DMS 273 treated with DMSO at 0.1 percent for 48 hours (cell line): ENCODE measurements at regions not wholly inside any gene's neighbourhood (a gene's known extent, or its start where the extent isn't known, plus 50 kb on each side); places are given as distances from the start of the nearest gene placed in this dataset.

Experiments
- DNase-seq: peaks from one replicate; lab custom pipeline; 2025; lab: John Stamatoyannopoulos, UW

- no peak for DNase-seq
Measured at GRCh38 chr3:83738202-83738601, 1220.6 kb upstream of the CADM2 start.

- no peak for DNase-seq
Measured at GRCh38 chr3:83740504-83740903, 1218.3 kb upstream of the CADM2 start.

GRCh38 chr3:83765956-83766355 lies 1192.8 kb upstream of the CADM2 start:
- no peak for DNase-seq

DNA sequence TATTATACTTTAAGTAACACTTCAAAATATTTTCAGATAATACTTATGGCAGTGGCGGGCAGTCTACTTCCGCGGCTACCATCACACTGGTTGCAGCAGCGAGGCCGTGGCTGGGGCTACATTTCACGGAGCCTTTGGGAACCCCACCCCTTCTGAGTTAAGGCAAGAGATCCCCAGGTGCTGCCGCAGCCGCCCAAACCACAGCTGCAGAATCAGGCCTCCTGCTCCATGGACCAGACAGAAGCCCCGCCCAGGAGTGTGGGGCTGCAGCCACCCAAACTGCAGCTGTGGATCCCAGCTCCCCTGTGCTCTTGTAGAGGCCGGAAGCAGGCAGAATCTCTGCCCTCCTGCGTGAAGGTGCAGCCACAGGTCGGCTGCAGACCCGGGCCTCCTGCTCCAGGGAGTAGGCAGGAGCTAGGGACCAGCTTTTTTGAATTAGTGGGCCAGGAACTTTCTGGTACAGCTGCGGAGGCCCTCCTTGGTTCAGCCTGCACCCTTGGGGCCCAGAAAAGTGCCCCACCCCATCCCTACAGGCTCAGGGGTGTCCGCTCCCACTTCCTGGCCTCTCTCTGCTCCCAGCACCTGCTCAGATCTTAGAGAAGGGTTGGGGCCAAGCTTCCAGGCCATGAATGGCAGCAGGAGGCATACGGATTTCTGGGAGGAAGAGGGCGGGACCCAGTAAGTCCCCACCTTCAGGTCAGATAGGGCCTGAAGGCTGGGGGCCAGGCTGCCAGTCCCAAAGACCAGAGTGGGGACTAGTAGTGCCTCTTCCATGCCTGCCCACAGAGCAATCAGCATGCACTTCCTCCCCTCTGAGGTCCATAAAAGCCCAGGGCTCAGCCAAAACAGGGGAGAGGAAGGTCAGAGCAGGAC lies 1188.8 kb upstream of the CADM2 start:
- DNase-seq, result no peak

DNA sequence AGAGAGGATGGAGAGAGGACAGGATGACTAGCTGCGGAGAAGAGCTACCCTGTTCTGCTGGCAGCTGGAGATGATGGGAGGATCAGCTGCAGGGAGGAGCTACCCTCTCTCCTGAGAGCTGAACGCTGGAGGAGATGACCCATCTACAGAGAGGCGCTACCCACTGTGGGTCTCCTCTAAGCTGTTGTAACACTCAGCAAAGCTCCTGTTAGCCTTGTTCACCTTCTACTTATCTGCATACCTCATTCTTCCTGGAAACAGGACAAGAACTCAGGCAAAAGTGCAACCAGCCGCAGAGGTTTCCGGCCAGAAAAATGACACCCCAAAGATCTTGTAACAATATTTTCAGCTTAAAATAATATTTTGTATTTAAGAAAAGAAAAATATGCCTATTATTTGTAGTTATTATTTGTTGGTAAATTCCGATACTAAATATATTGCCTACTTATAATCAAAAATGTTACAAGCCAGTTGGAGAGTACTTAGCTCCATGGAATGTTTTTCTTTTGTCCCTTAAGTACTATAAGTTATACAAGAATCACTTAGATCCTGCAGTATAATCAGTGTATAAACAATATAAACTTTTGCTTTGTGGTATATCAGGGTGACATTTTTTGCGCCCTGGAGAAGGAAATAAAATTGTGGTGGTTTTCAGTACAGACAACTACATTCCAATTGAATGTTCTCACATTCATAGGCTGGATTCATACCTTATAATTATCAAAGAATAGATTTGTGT lies 1188.0 kb upstream of the CADM2 start:
- no peak for DNase-seq

- no peak for DNase-seq
Measured at GRCh38 chr3:83802801-83803200, 1156.0 kb upstream of the CADM2 start.

GRCh38 chr3:83807511-83807910 lies 1151.3 kb upstream of the CADM2 start:
- no peak for DNase-seq

GRCh38 chr3:83813176-83813575 lies 1145.6 kb upstream of the CADM2 start:
- DNase-seq, result no peak

DNA sequence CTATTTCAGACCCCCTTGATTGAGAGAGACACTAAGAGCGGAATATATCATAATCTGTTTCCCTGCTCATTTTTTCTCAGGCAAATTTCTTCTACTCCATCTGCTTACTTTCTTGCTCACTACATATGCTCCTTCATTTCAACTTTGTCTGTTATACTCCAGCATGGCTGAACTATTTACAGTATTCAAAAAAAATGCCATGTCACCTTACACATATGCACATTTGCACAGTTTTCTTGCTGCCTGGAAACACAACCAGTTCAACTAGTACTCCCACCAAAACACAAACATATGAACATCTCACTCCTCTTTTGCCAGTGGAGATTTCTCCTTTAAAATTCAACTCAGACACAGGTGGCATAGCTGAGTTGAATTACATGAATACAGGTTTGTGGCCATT lies 1142.1 kb upstream of the CADM2 start:
- DNase-seq, result no peak

DNA sequence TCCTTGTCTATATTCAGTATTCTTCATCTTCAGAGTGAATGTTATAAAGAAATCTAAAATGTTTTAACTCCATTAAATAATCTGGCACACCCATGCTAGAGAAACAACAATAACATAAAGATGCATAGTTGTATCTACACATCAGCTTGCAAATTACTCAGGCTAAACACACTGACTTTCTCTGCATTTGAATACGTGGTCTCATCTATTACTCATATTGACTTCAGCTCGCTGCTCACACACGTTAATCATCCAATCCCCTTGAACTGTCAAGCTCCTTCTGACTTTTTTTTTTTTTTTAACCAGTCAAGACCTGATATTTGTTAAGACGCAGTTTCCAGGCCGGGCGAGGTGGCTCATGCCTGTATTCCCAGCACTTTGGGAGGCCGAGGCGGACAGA lies 1137.3 kb upstream of the CADM2 start:
- DNase-seq, result no peak

DNA sequence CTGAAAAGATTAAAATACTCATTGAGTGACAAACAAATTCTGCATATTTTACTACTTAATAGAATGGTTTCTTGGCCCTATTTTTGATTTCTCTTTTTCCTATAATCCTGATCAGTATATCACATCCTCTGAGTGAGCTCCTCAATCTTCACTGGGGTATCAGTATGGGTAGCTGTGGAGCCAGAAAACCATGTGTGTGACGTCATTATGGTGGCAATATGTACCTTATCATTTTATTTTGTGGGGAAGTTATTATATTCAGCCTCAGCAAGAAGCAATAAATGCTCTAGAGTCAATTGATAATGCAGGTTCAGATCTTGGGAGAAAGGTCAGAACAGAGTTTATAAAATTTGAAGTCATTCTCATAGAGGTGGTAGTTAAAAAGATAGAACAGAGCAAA lies 1135.7 kb upstream of the CADM2 start:
- DNase-seq, result no peak

DNA sequence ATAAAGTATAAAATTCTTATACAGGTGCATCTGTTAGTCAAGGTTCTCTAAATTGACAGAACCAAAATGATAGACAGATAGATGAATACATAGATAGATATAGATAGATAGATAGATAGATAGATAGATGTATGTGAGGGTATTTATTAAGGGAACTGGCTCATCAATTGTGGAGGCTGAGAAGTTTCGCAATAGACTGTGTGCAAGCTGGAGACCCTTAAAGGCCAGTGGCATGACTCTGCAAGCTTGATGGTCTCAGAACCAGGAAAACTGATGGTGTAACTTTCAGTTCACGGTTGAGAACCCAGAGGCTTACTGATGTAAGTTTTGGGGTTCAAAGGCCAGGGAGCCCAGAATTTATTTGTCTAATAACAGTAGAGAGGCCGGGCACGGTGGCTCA lies 1123.7 kb upstream of the CADM2 start:
- no peak for DNase-seq

- DNase-seq, result no peak
Measured at GRCh38 chr3:83842511-83842910, 1116.3 kb upstream of the CADM2 start.

DNA sequence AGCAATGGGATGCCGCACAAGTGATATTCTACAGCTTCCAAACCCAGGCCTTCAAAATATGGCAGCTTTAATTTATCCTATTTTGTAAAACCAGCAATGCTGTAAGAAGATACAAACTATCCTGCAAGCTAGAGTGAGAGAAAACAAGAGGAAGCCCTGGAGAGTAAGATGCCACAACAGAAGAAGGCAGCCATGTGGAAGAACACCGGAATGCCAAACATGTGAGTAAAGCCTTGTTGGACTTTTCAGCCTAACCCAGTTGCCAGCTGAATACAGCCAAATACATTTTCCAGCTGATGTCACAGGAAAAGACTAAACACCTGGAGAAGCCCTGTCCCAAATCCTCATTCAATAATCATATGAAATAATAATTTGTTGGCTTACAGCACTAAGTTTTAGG lies 1115.1 kb upstream of the CADM2 start:
- DNase-seq, result no peak

DNA sequence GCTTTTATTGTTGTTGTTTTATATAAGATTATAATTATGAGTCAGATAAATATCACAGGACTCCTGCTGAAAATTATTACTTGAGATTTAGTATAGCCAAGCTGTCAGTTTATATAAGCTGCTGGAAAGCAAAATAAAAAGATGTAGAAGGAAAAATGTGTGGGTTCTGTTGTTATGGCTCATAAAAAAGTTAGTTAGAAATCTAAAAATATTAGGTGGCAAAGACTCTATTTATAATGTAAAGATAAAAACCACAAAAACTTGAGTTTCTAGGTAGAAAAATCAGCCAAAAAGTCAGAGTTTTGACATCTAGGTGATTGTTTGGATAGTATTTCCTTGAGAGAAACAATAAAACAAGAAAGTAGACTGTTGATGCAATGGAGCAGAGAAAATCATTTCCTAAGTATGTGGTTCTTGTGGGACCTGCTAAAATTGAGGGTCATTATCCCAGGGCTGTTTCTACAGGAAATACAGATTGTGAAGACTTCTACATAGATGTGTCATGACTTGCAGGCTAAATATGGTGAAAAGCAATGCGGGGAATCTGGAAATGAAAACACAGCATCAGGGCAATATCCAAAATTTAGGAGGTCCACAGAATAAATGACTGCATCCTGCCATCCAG lies 1109.6 kb upstream of the CADM2 start:
- no peak for DNase-seq

DNA sequence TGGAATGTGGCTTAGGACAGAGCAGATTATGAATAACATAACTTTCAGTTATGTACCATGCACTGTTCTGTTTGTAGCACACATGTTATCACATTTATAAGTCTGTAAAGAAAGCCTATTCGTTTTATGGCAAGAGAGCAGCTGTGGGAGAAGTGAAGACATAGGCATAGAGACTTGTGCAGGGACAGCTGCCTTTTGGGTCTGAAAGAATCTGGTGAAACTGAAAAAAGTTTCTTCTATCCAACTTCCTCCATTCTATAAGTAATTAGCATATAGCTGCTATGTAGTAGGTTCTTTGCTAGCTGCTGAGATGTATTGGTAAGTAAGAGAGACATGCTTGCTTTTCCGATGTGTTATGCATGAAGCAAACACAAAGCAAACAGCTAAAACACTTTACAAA lies 1095.4 kb upstream of the CADM2 start:
- DNase-seq, result no peak

- DNase-seq, result no peak
Measured at GRCh38 chr3:83868909-83869567, 1089.8 kb upstream of the CADM2 start.

GRCh38 chr3:83873550-83873949 lies 1085.2 kb upstream of the CADM2 start:
- DNase-seq, result no peak

DNA sequence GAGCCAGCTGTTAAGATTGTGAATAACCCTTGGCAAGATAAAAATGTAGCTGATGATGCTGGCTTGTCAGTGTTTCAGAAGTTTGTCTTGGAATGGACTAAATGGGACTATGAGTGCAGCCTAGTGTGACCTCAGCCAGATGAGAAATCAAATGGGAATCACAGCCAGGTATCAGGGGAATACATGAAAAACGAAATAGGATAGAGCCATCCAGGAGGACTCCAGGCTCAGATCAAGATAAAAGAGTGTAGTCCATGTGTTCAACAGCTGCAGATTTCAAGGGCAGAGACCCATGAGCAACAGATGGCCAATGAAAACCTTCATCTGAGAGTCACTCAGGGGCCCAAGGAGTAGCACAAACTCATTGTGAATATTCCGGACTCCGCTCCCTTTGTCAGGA lies 1080.9 kb upstream of the CADM2 start:
- peak; percentile 83 for DNase-seq

GRCh38 chr3:83882701-83883100 lies 1076.1 kb upstream of the CADM2 start:
- DNase-seq, result no peak

GRCh38 chr3:83890039-83890762 lies 1068.6 kb upstream of the CADM2 start:
- no peak for DNase-seq

DNA sequence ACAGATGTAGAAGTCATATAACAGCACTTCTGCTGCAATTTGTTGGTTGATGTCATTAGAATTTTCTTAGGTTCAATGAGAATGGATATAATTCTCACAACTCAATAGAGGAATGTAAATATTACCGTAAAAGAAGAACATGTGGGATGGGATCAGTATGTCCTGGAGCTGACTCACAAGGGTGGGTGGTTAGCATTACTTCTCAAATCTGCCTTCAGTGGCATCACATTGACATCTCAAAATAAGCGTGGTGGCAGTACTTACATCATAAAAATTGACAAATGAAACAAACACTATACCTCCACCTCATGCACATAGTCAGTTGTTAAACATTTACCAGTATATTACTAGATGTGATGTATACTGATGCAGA lies 1068.0 kb upstream of the CADM2 start:
- no peak for DNase-seq
